IPS DF 19.7 (cell line): ENCODE measurements at regions not wholly inside any gene's neighbourhood (a gene's known extent, or its start where the extent isn't known, plus 50 kb on each side); places are given as distances from the start of the nearest gene placed in this dataset.
"Not testable (repeated sequence)": the region's sequence is repeated elsewhere in the genome, so short reads cannot be mapped to it uniquely, and the experiment has no call there.

ENCODE experiments used
- DNase-seq: peaks from one replicate; pipeline ENCODE4 v3.0.0-alpha.2; 2013; ENCODE audit warnings: low read depth, low spot score

- DNase-seq: no peak
Observed at GRCh38 chr20:53872561-53873229, 197.7 kb downstream of the BCAS1 start.

GRCh38 chr20:53872081-53872541 lies 198.3 kb downstream of the BCAS1 start:
- no peak for DNase-seq

GRCh38 chr20:53871541-53871940 lies 198.9 kb downstream of the BCAS1 start:
- DNase-seq: no peak

- DNase-seq: no peak
Observed at GRCh38 chr20:53870426-53871315, 199.7 kb downstream of the BCAS1 start.

GRCh38 chr20:53869466-53870258 lies 200.7 kb downstream of the BCAS1 start:
- DNase-seq: peak; percentile 85

- no peak for DNase-seq
Observed at GRCh38 chr20:53867741-53868351, 202.5 kb downstream of the BCAS1 start.

GRCh38 chr20:53866794-53867740 lies 203.3 kb downstream of the BCAS1 start:
- no peak for DNase-seq

GRCh38 chr20:53865901-53866793 lies 204.2 kb downstream of the BCAS1 start:
- DNase-seq: no peak

GRCh38 chr20:53864765-53865683 lies 205.4 kb downstream of the BCAS1 start:
- DNase-seq: not testable (repeated sequence)

GRCh38 chr20:53863923-53864641 lies 206.3 kb downstream of the BCAS1 start:
- not testable (repeated sequence) for DNase-seq

- DNase-seq: not testable (repeated sequence)
Observed at GRCh38 chr20:53863535-53863922, 206.9 kb downstream of the BCAS1 start.

- not testable (repeated sequence) for DNase-seq
Observed at GRCh38 chr20:53863039-53863438, 207.4 kb downstream of the BCAS1 start.

GRCh38 chr20:53862490-53862889 lies 207.9 kb downstream of the BCAS1 start:
- DNase-seq: not testable (repeated sequence)

- not testable (repeated sequence) for DNase-seq
Observed at GRCh38 chr20:53862136-53862397, 208.3 kb downstream of the BCAS1 start.

GRCh38 chr20:53859684-53860083 lies 210.7 kb downstream of the BCAS1 start:
- no peak for DNase-seq

- DNase-seq: not testable (repeated sequence)
Observed at GRCh38 chr20:53859009-53859408, 211.4 kb downstream of the BCAS1 start.

- not testable (repeated sequence) for DNase-seq
Observed at GRCh38 chr20:53858516-53858915, 211.9 kb downstream of the BCAS1 start.

- DNase-seq: no peak
Observed at GRCh38 chr20:53857723-53858236, 212.6 kb downstream of the BCAS1 start.
